HepG2 (cell line): ENCODE measurements at regions not wholly inside any gene's neighbourhood (a gene's known extent, or its start where the extent isn't known, plus 50 kb on each side); places are given as distances from the start of the nearest gene placed in this dataset.

Source experiments
- ATAC-seq: fragments of 200-7000 bp; cut with Tn5 transposase; 3 replicates; pipeline ENCODE4 v1.9.1; 2020; ENCODE audit warnings: mild to moderate bottlenecking, moderate library complexity
- BruUV-seq: library from RNA; stranded (reverse); fragments of 400-500 nt; replicated peaks from 2 replicates; lab custom pipeline; 2021; lab: Mats Ljungman, UMichigan
- CTCF ChIA-PET: fragments of 300-600 bp; formaldehyde crosslinking; extraction: SDS; loops from one replicate; lab custom pipeline; 2021; ENCODE audit warnings: low total read pairs, inconsistent platforms, low intra/inter-chr PET ratio; lab: Yijun Ruan, JAX
- POLR2A ChIA-PET: fragments of 350-600 bp; sonication (Branson Sonifier 250); formaldehyde crosslinking; loops from one replicate; lab custom pipeline; 2020; ENCODE audit warnings: antibody characterized with exemption, inconsistent platforms; lab: Yijun Ruan, JAX
- DNase-seq: peaks from one replicate; pipeline ENCODE4 v3.0.0-alpha.2; 2015; ENCODE audit warnings: low spot score
- FAIRE-seq: peaks from 3 replicates; lab custom pipeline; 2011; peaks lifted over from hg19 to GRCh38; lab: Jason Lieb, UNC
- H2AFZ ChIP-seq: one replicate; pipeline ENCODE4 v1.6.1; 2011; ENCODE audit warnings: low read length, inconsistent platforms
- H3K27ac ChIP-seq: fragments of 300-600 bp; 3 replicates; pipeline ENCODE4 v1.8.0; 2011; ENCODE audit warnings: mixed run types, mild to moderate bottlenecking, mixed read lengths, low read length, inconsistent platforms; ENCODE audit not compliant: insufficient read depth; ENCODE audit errors: extremely low read length
- H3K27me3 ChIP-seq, 2 experiments: fragments of 200-600 bp in 1 of 2; 2 replicates in 1 of 2; 3 replicates in 1 of 2; pipeline versions ENCODE4 v1.6.0 to v1.8.0; 2011; ENCODE audit warnings: low read length in 2 of 2, mild to moderate bottlenecking in 2 of 2, moderate library complexity in 2 of 2, inconsistent platforms in 1 of 2; ENCODE audit not compliant: insufficient read depth in 2 of 2, control insufficient read depth in 1 of 2
- H3K36me3 ChIP-seq, 2 experiments: fragments of 200-600 bp in 1 of 2; replicated peaks in 1 of 2; 2 replicates in 1 of 2; 3 replicates in 1 of 2; pipeline versions ENCODE4 v1.5.1 to v1.8.0; 2011; ENCODE audit warnings: low read length in 2 of 2, inconsistent platforms in 1 of 2; ENCODE audit not compliant: insufficient read depth in 2 of 2, control insufficient read depth in 1 of 2
- H3K4me1 ChIP-seq: 2 replicates; pipeline ENCODE4 v1.5.1; 2012; ENCODE audit warnings: low read length, inconsistent platforms; ENCODE audit not compliant: insufficient read depth
- H3K4me2 ChIP-seq: 2 replicates; pipeline ENCODE4 v1.6.0; 2011; ENCODE audit warnings: low read depth, low read length, inconsistent platforms
- H3K4me3 ChIP-seq, 3 experiments: fragments of 200-600 bp in 1 of 3; sonication (generic), shearing (Covaris generic) in 1 of 3; replicated peaks in 1 of 3; 2 replicates each; pipeline ENCODE4 v1.5.1; 2011 to 2016; ENCODE audit warnings: low read length in 3 of 3, inconsistent platforms in 2 of 3, low read depth in 2 of 3, mild to moderate bottlenecking in 2 of 3, control low read depth in 1 of 3, mixed read lengths in 1 of 3; ENCODE audit not compliant: insufficient read depth in 1 of 3
- H3K79me2 ChIP-seq: one replicate; pipeline ENCODE4 v1.6.1; 2011; ENCODE audit warnings: low read length, inconsistent platforms; ENCODE audit not compliant: insufficient read depth
- H3K9ac ChIP-seq: 2 replicates; pipeline ENCODE4 v1.6.0; 2011; ENCODE audit warnings: mild to moderate bottlenecking, low read depth, low read length, inconsistent platforms; ENCODE audit not compliant: insufficient read depth
- H3K9me3 ChIP-seq: 2 replicates; pipeline ENCODE4 v1.5.1; 2012; ENCODE audit warnings: mild to moderate bottlenecking, low read length
- H4K20me1 ChIP-seq: 2 replicates; pipeline ENCODE4 v1.6.0; 2011; ENCODE audit warnings: inconsistent platforms, mild to moderate bottlenecking, low read length, moderate library complexity; ENCODE audit not compliant: insufficient read depth
- CEBPB ChIP-seq: IDR thresholded peaks from 2 replicates; pipeline ENCODE4 v1.6.1; 2011; ENCODE audit warnings: low read depth, low read length, improper control_type of control experiment, borderline replicate concordance
- EHMT2 ChIP-seq: fragments of 200-600 bp; sonication (generic); IDR thresholded peaks from 2 replicates; pipeline ENCODE4 v1.7.0; 2017; ENCODE audit warnings: antibody characterized with exemption, low read depth, low read length, borderline replicate concordance
- KDM4B ChIP-seq: sonication (generic); formaldehyde crosslinking; IDR thresholded peaks from 2 replicates; pipeline ENCODE4 v1.4.0; 2020; ENCODE audit warnings: missing genetic modification reagents
- PBX2 ChIP-seq: IDR thresholded peaks from 2 replicates; pipeline ENCODE4 v1.6.1; 2016; ENCODE audit warnings: control low read depth
- RXRA ChIP-seq: sonication (generic); formaldehyde crosslinking; IDR thresholded peaks from 2 replicates; pipeline ENCODE4 v1.5.1; 2020; ENCODE audit warnings: missing genetic modification reagents
- ZBTB43 ChIP-seq: sonication (generic); formaldehyde crosslinking; conservative IDR thresholded peaks from 2 replicates; pipeline ENCODE4 v1.4.0; 2020; ENCODE audit warnings: missing genetic modification reagents
- ZBTB49 ChIP-seq: sonication (generic); formaldehyde crosslinking; IDR thresholded peaks from 2 replicates; pipeline ENCODE4 v1.4.0; 2020; ENCODE audit warnings: missing genetic modification reagents, borderline replicate concordance
- ZFP37 ChIP-seq: sonication (generic); formaldehyde crosslinking; IDR thresholded peaks from 2 replicates; pipeline ENCODE4 v1.4.0; 2020; ENCODE audit warnings: missing genetic modification reagents, borderline replicate concordance
- ZNF280D ChIP-seq: sonication (generic); formaldehyde crosslinking; IDR thresholded peaks from 2 replicates; pipeline ENCODE4 v1.5.1; 2020; ENCODE audit warnings: mild to moderate bottlenecking, missing genetic modification reagents
- WGBS: methylation state at CpG from one replicate; pipeline ENCODE4 v1.1.6; 2017; ENCODE audit warnings: low lambda C conversion rate; 5-methylcytosine and 5-hydroxymethylcytosine counted together
- in situ Hi-C: cut with HindIII; loops from 2 replicates; pipeline ENCODE4 v1.10.0; 2017; ENCODE audit warnings: low pct_unique_long_range_greater_than_20kb; ENCODE audit not compliant: extremely low pct_ligation_motif_present
- intact Hi-C: fragments of 100-400 bp; cut with micrococcal nuclease; formaldehyde crosslinking; loops from one replicate; pipeline ENCODE4 v1.10.0; 2022; ENCODE audit not compliant: unreplicated experiment

- peaks cover 63% of the 10 kb centered on the region for H3K9me3 ChIP-seq
- intact Hi-C loops = no loop called here
- WGBS = under 1% methylated on average over 2 of the region's 2 CpGs
- DNase-seq (no peak), FAIRE-seq (no peak), ATAC-seq (no peak)
- TF ChIP-seq CEBPB = peak; percentile 39; the same call in 1 of the 2 replicates
- no peak for TF ChIP-seq EHMT2
- H3K4me3 ChIP-seq = no peak overlapping the region
- ChIA-PET CTCF (no interaction called here), POLR2A (no interaction called here)
- H2AFZ ChIP-seq = no peak overlapping the region
- in situ Hi-C loops = no loop called here
- no peaks in the 10 kb centered on the region for H4K20me1 ChIP-seq
- no TSS peak for BruUV-seq
- no peaks in the 10 kb centered on the region for H3K4me1 ChIP-seq
- H3K9ac ChIP-seq = no peak overlapping the region
- no peaks in the 10 kb centered on the region for H3K79me2 ChIP-seq
- H3K27me3 ChIP-seq = no peaks in the 10 kb centered on the region
- no peaks in the 10 kb centered on the region for H3K36me3 ChIP-seq
- no peak overlapping the region for H3K27ac ChIP-seq
- H3K4me2 ChIP-seq = no peak overlapping the region
These were observed 264.1 kb upstream of the PRKD1 start for GRCh38 chr14:30191639-30192279.

GRCh38 chr14:30193101-30193500 lies 265.5 kb upstream of the PRKD1 start:
- DNase-seq (no peak), FAIRE-seq (no peak)
- WGBS = 6% methylated on average over 4 of the region's 4 CpGs
- TF ChIP-seq ZFP37 (CRISPR knock-in tag) (no peak), ZBTB49 (CRISPR knock-in tag) (no peak), ZNF280D (CRISPR knock-in tag) (no peak), KDM4B (CRISPR knock-in tag) (no peak), PBX2 (CRISPR knock-in tag) (no peak), RXRA (CRISPR knock-in tag) (no peak), ZBTB43 (no peak)

More at GRCh38 chr14:30193101-30193500, 265.5 kb upstream of the PRKD1 start:
- H3K4me2 ChIP-seq = no peak overlapping the region
- no peaks in the 10 kb centered on the region for H3K4me1 ChIP-seq
- in situ Hi-C loops = no loop called here
- H3K4me3 ChIP-seq = no peak overlapping the region
- no peak for ATAC-seq
- no peaks in the 10 kb centered on the region for H3K79me2 ChIP-seq
- no peak overlapping the region for H2AFZ ChIP-seq
- POLR2A ChIA-PET = no interaction called here
- no peak overlapping the region for H3K27ac ChIP-seq
- BruUV-seq = no TSS peak
- no peaks in the 10 kb centered on the region for H3K36me3 ChIP-seq
- intact Hi-C loops = no loop called here
- CTCF ChIA-PET = no interaction called here
- H3K9ac ChIP-seq = no peak overlapping the region
- H3K9me3 ChIP-seq = peaks cover 68% of the 10 kb centered on the region
- no peaks in the 10 kb centered on the region for H4K20me1 ChIP-seq
- no peaks in the 10 kb centered on the region for H3K27me3 ChIP-seq
